ENCODE measurements at regions not wholly inside any gene's neighbourhood (a gene's known extent, or its start where the extent isn't known, plus 50 kb on each side); places are given as distances from the start of the nearest gene placed in this dataset.

DNA sequence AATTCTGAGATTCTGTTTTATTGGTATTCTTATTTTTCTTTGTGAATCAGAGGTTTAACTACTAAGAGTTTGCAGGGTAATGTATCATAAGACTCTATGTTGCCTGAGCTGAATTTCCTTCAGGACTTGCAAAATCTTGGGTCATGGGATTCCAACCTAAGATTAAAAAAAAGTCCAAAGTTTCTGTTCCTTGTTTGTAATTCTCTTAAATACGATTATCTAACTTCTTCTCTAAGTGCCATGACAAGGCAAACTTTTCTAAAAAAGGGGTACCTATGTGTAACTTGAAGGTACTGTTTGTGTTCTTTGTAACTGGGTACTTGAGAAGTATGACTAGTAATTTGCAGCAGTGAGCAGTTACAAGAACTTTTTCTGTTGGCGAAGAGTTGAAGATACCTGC, 181.3 kb upstream of the ZEB2 start:
- no peaks in the 10 kb centered on the region for H3K36me3 ChIP-seq (ENCODE audit: insufficient read depth, low read length)
- H3K9me3 ChIP-seq (ENCODE audit: control insufficient read depth, insufficient read depth, low read length): no peaks in the 10 kb centered on the region
- no peaks in the 10 kb centered on the region for H3K4me1 ChIP-seq (ENCODE audit: insufficient read depth, low read length)
- no peak overlapping the region for H3K9ac ChIP-seq (ENCODE audit: low read depth, low read length)

- H3K9ac ChIP-seq (ENCODE audit: low read depth, low read length): no peak overlapping the region
- no peaks in the 10 kb centered on the region for H3K9me3 ChIP-seq (ENCODE audit: control insufficient read depth, insufficient read depth, low read length)
- no peaks in the 10 kb centered on the region for H3K4me1 ChIP-seq (ENCODE audit: insufficient read depth, low read length)
- no peaks in the 10 kb centered on the region for H3K36me3 ChIP-seq (ENCODE audit: insufficient read depth, low read length)
These were observed 178.2 kb upstream of the ZEB2 start for GRCh38 chr2:144698156-144698555.

GRCh38 chr2:144695657-144696056, 175.7 kb upstream of the ZEB2 start:
- no peaks in the 10 kb centered on the region for H3K36me3 ChIP-seq (ENCODE audit: insufficient read depth, low read length)
- H3K9me3 ChIP-seq (ENCODE audit: control insufficient read depth, insufficient read depth, low read length): no peaks in the 10 kb centered on the region
- no peaks in the 10 kb centered on the region for H3K4me1 ChIP-seq (ENCODE audit: insufficient read depth, low read length)
- H3K9ac ChIP-seq (ENCODE audit: low read depth, low read length): no peak overlapping the region

DNA sequence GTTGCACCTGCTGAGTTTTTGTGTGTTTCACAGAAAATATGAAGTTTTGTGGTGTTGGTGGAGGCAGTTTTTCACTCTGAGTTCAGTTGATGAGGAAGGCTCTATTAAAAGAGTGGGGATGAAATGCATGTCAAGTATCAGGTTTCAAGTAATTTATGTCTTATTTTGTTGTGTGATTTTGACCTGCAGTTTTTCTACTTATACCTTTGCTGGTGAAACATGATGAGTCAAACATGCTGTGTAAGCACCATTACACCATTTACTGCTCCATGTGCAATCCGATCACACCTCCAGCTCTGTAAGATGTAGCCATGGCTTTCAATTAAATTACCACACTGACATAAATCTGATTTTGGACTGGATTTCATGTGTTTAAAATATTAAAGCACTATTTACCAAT, 174.5 kb upstream of the ZEB2 start:
- no peaks in the 10 kb centered on the region for H3K4me1 ChIP-seq (ENCODE audit: insufficient read depth, low read length)
- H3K36me3 ChIP-seq (ENCODE audit: insufficient read depth, low read length): no peaks in the 10 kb centered on the region
- H3K9me3 ChIP-seq (ENCODE audit: control insufficient read depth, insufficient read depth, low read length): no peaks in the 10 kb centered on the region
- no peak overlapping the region for H3K9ac ChIP-seq (ENCODE audit: low read depth, low read length)

DNA sequence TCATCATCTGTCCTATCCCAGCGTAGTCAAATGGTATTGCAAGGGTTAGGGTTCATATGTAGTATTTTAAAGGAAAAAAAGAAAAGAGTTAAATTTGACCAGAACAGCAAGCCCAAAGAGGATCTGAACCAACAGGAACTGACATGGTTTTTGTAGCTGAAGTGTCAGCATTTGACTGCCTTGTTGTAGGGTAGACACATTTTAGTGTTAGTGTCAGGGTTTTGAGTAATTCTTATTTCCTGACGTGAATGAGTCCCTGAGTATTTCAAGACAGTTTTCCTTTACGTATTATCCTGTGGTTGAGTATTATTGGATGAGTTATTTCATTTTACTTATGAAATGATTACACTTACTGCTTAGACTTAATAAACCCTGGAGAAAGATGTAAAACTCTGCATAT, 173.3 kb upstream of the ZEB2 start:
- no peaks in the 10 kb centered on the region for H3K36me3 ChIP-seq (ENCODE audit: insufficient read depth, low read length)
- H3K4me1 ChIP-seq (ENCODE audit: insufficient read depth, low read length): no peaks in the 10 kb centered on the region
- H3K9ac ChIP-seq (ENCODE audit: low read depth, low read length): no peak overlapping the region
- H3K9me3 ChIP-seq (ENCODE audit: control insufficient read depth, insufficient read depth, low read length): no peaks in the 10 kb centered on the region

DNA sequence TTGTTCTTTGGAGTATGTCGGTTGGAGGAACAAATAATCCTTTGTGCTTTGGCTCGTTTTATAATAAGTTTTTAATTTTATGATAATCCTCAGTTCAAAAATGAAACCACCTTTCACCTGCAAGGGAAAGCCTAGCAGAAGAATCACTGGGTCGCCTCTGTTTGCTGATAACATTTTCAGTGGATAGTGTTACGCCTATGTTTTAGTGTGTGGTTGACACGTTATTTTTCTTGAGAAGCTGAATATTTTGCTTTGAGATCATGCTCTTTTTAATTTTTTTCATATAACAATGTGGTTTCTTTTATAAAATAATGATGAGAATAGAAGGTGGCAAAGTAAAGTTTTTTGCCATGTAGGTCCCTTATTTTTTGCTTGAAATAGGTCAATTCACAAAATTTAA, 172.7 kb upstream of the ZEB2 start:
- Histone ChIP-seq H3K4me1 (ENCODE audit: insufficient read depth, low read length) (no peaks in the 10 kb centered on the region), H3K9ac (ENCODE audit: low read depth, low read length) (no peak overlapping the region), H3K36me3 (ENCODE audit: insufficient read depth, low read length) (no peaks in the 10 kb centered on the region), H3K9me3 (ENCODE audit: control insufficient read depth, insufficient read depth, low read length) (no peaks in the 10 kb centered on the region)

GRCh38 chr2:144690771-144691170, 170.9 kb upstream of the ZEB2 start:
- H3K4me1 ChIP-seq (ENCODE audit: insufficient read depth, low read length): no peaks in the 10 kb centered on the region
- H3K36me3 ChIP-seq (ENCODE audit: insufficient read depth, low read length): no peaks in the 10 kb centered on the region
- no peak overlapping the region for H3K9ac ChIP-seq (ENCODE audit: low read depth, low read length)
- H3K9me3 ChIP-seq (ENCODE audit: control insufficient read depth, insufficient read depth, low read length): no peaks in the 10 kb centered on the region

DNA sequence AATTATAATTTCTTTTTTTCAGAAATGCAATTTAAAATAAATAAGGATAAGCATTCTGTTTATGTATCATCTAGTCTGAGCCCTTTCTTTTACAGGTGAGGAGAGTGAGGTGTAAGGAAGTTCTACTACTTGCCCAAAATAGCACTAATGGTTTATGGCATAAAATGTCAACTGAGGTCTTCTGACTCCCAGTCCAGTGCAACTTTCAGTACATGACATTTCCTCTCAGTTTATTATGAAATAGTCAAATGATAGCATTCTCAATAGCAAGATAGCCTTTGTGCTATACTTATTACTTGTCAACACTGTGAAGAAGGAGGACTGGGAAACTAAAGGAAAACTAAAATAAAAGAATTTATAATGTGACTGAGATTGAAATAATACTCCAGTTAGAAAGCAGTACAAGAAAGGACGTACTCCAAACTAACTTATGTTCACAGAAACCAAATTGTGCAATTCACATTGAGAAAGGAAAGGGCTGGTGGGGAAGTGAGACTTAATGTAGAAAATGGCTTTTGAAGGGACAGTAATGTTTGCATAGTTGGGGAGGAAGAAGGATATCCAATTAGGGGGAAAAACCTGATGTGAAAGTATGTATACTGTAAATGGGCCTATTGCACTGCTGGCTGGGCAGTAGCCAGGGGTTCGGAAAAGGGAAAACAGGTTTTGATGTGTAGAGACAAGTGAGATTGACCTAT, 166.7 kb upstream of the ZEB2 start:
- Histone ChIP-seq H3K9me3 (ENCODE audit: control insufficient read depth, insufficient read depth, low read length) (no peaks in the 10 kb centered on the region), H3K9ac (ENCODE audit: low read depth, low read length) (no peak overlapping the region), H3K4me1 (ENCODE audit: insufficient read depth, low read length) (0 out of 2 replicates have a peak, but pooled peaks cover 3% of the 10 kb centered on the region)

GRCh38 chr2:144683966-144684365, 164.0 kb upstream of the ZEB2 start:
- Histone ChIP-seq H3K9ac (ENCODE audit: low read depth, low read length) (no peak overlapping the region), H3K36me3 (ENCODE audit: insufficient read depth, low read length) (no peaks in the 10 kb centered on the region), H3K9me3 (ENCODE audit: control insufficient read depth, insufficient read depth, low read length) (no peaks in the 10 kb centered on the region), H3K4me1 (ENCODE audit: insufficient read depth, low read length) (0 out of 2 replicates have a peak, but pooled peaks cover 3% of the 10 kb centered on the region)

More for the DNA sequence above, 166.7 kb upstream of the ZEB2 start:
- no peaks in the 10 kb centered on the region for H3K36me3 ChIP-seq (ENCODE audit: insufficient read depth, low read length)

DNA sequence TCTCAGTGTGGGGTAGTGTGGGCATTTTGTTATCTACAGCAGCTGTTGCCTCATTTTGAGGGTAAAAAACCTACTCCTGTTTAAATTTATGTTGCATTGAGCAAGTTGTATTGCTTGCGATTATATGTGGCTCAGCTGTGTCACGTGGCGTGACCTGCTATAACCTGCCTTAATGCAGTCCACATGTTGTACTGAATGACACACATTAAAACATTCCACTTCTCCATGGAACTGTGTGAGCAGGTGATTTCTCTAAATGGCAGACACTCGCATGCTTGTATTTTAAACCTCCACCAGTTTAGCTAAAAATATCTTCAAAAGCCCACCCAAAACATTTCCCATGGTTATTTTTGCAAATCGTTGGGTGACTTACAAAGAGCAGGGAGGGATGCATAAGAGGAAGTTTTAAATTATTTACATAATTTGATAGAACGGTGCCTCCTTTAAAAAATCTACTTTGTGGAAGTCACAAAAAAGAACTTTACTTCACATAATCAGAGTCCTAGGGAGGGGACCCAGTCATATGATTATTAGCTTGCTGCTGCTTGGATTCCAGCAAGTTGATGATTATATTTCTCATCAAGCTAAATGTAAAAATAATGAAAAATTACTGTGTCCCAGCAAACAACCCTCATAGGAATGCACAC, 163.3 kb upstream of the ZEB2 start:
- Histone ChIP-seq H3K36me3 (ENCODE audit: insufficient read depth, low read length) (no peaks in the 10 kb centered on the region), H3K9ac (ENCODE audit: low read depth, low read length) (no peak overlapping the region), H3K9me3 (ENCODE audit: control insufficient read depth, insufficient read depth, low read length) (no peaks in the 10 kb centered on the region), H3K4me1 (ENCODE audit: insufficient read depth, low read length) (0 out of 2 replicates have a peak, but pooled peaks cover 3% of the 10 kb centered on the region)

DNA sequence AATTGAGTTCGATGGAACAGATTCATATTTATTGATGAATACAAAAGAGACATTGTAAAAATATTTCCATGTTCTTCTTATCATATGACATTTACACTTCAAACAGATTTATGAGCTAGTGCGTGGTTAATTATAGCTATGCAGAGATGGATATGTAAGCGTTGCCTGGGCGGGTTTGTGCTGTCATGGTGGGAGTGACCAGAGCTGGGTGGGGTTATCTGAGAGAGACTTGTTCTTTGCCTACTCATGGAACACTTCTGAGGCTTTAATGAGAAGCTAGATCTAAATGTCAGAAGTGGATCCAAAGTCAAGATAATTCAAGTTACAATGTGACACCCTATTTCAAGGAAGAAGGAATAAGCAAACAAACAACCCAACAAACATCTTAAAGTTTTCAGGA, 162.3 kb upstream of the ZEB2 start:
- H3K36me3 ChIP-seq (ENCODE audit: insufficient read depth, low read length): no peaks in the 10 kb centered on the region
- no peak overlapping the region for H3K9ac ChIP-seq (ENCODE audit: low read depth, low read length)
- H3K9me3 ChIP-seq (ENCODE audit: control insufficient read depth, insufficient read depth, low read length): no peaks in the 10 kb centered on the region
- H3K4me1 ChIP-seq (ENCODE audit: insufficient read depth, low read length): 0 out of 2 replicates have a peak, but pooled peaks cover 3% of the 10 kb centered on the region

DNA sequence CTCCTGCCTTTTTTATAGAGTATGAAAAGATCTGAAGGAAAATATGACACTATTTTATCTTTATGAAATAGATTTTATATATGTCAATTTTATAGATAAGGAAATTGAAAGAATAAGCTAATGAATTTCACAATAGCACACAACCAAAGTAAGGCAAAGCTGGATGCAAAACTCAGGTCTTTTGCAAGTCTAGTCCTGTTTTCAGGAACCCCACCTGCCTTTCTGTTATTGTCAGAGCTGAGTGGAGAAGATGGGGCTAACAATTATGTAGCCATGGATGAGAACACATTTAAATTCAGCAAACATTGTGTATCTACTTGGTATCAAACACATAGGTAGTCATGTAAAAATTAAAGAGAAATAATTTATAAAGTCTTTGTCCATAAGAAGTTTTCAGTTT, 161.5 kb upstream of the ZEB2 start:
- no peaks in the 10 kb centered on the region for H3K36me3 ChIP-seq (ENCODE audit: insufficient read depth, low read length)
- 0 out of 2 replicates have a peak, but pooled peaks cover 3% of the 10 kb centered on the region for H3K4me1 ChIP-seq (ENCODE audit: insufficient read depth, low read length)
- H3K9ac ChIP-seq (ENCODE audit: low read depth, low read length): no peak overlapping the region
- H3K9me3 ChIP-seq (ENCODE audit: control insufficient read depth, insufficient read depth, low read length): no peaks in the 10 kb centered on the region

DNA sequence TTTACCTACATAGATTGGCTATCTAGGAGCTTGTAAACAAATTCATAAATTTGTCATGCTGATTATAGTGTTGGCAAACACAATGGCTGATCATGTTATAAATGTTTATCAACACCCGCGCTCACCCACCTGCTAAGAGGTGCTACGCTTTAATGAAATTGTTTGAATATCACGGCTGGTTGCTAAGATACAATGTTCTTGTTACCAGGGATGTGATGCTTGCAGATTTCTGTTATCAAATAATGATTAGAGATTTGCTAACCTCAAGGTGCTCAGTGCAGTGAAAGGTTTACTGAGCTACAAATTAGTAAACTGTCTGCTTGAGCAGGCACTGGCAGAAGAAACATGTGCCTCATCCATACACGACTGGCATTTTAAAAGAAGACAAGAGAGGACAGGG, 160.0 kb upstream of the ZEB2 start:
- Histone ChIP-seq H3K36me3 (ENCODE audit: insufficient read depth, low read length) (no peaks in the 10 kb centered on the region), H3K9ac (ENCODE audit: low read depth, low read length) (no peak overlapping the region), H3K9me3 (ENCODE audit: control insufficient read depth, insufficient read depth, low read length) (no peaks in the 10 kb centered on the region), H3K4me1 (ENCODE audit: insufficient read depth, low read length) (0 out of 2 replicates have a peak, but pooled peaks cover 3% of the 10 kb centered on the region)

- Histone ChIP-seq H3K4me1 (ENCODE audit: insufficient read depth, low read length) (0 out of 2 replicates have a peak, but pooled peaks cover 3% of the 10 kb centered on the region), H3K9ac (ENCODE audit: low read depth, low read length) (no peak overlapping the region), H3K36me3 (ENCODE audit: insufficient read depth, low read length) (no peaks in the 10 kb centered on the region), H3K9me3 (ENCODE audit: control insufficient read depth, insufficient read depth, low read length) (no peaks in the 10 kb centered on the region)
These were observed 158.8 kb upstream of the ZEB2 start for GRCh38 chr2:144678736-144679135.

- Histone ChIP-seq H3K9me3 (ENCODE audit: control insufficient read depth, insufficient read depth, low read length) (no peaks in the 10 kb centered on the region), H3K9ac (ENCODE audit: low read depth, low read length) (no peak overlapping the region), H3K36me3 (ENCODE audit: insufficient read depth, low read length) (no peaks in the 10 kb centered on the region), H3K4me1 (ENCODE audit: insufficient read depth, low read length) (no peaks in the 10 kb centered on the region)
These were observed 155.8 kb upstream of the ZEB2 start for GRCh38 chr2:144675731-144676130.
